Right atrium auricular region (tissue), 2 donors: ENCODE measurements at regions not wholly inside any gene's neighbourhood (a gene's known extent, or its start where the extent isn't known, plus 50 kb on each side); places are given as distances from the start of the nearest gene placed in this dataset.

Source experiments
- DNase-seq: peaks from one replicate; pipeline ENCODE4 v3.0.0-alpha.2; 2019; ENCODE audit warnings: low spot score
- H3K27ac ChIP-seq, 2 donors: fragments of 200-600 bp; sonication (generic); 1 replicate in 1 of 2; 2 replicates in 1 of 2; pipeline ENCODE4 v1.5.1; 2016 to 2019
- H3K27me3 ChIP-seq, 2 donors: fragments of 200-600 bp; sonication (generic); one replicate each; pipeline versions ENCODE4 v1.5.1 to v1.6.0; 2017 to 2019
- H3K36me3 ChIP-seq: fragments of 200-600 bp; sonication (generic); one replicate; pipeline ENCODE4 v1.5.1; 2016
- H3K4me1 ChIP-seq, 2 donors: fragments of 200-600 bp; sonication (generic); one replicate each; pipeline versions ENCODE4 v1.5.1 to v1.6.0; 2017 to 2019
- H3K4me3 ChIP-seq, 2 donors: fragments of 200-600 bp; sonication (generic); 1 replicate in 1 of 2; 2 replicates in 1 of 2; pipeline ENCODE4 v1.5.1; 2017 to 2019; ENCODE audit warnings: mild to moderate bottlenecking in 1 of 2, moderate library complexity in 1 of 2
- H3K9me3 ChIP-seq, 2 donors: fragments of 200-600 bp; sonication (generic); one replicate each; pipeline ENCODE4 v1.5.1; 2019
- TF ChIP-seq, protein P1 (sequence below), 2 donors: fragments of 200-600 bp; sonication (generic); IDR thresholded peaks; one replicate each; pipeline ENCODE4 v1.5.1; 2019; ENCODE audit warnings: antibody characterized with exemption in 2 of 2

GRCh38 chr14:104442631-104443390 is 136.8 kb upstream of the C14orf180 start:
- H3K36me3 ChIP-seq: no peaks in the 10 kb centered on the region
- H3K9me3 ChIP-seq: no peaks in the 10 kb centered on the region
- no peaks in the 10 kb centered on the region for H3K4me1 ChIP-seq
- TF ChIP-seq, protein P1, sequence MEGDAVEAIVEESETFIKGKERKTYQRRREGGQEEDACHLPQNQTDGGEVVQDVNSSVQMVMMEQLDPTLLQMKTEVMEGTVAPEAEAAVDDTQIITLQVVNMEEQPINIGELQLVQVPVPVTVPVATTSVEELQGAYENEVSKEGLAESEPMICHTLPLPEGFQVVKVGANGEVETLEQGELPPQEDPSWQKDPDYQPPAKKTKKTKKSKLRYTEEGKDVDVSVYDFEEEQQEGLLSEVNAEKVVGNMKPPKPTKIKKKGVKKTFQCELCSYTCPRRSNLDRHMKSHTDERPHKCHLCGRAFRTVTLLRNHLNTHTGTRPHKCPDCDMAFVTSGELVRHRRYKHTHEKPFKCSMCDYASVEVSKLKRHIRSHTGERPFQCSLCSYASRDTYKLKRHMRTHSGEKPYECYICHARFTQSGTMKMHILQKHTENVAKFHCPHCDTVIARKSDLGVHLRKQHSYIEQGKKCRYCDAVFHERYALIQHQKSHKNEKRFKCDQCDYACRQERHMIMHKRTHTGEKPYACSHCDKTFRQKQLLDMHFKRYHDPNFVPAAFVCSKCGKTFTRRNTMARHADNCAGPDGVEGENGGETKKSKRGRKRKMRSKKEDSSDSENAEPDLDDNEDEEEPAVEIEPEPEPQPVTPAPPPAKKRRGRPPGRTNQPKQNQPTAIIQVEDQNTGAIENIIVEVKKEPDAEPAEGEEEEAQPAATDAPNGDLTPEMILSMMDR (IDR thresholded peaks at IDR 0.05): no peak
- peak; percentile 47 for DNase-seq
- no peaks in the 10 kb centered on the region for H3K27me3 ChIP-seq
- no peak overlapping the region for H3K27ac ChIP-seq
- no peak overlapping the region for H3K4me3 ChIP-seq

DNA sequence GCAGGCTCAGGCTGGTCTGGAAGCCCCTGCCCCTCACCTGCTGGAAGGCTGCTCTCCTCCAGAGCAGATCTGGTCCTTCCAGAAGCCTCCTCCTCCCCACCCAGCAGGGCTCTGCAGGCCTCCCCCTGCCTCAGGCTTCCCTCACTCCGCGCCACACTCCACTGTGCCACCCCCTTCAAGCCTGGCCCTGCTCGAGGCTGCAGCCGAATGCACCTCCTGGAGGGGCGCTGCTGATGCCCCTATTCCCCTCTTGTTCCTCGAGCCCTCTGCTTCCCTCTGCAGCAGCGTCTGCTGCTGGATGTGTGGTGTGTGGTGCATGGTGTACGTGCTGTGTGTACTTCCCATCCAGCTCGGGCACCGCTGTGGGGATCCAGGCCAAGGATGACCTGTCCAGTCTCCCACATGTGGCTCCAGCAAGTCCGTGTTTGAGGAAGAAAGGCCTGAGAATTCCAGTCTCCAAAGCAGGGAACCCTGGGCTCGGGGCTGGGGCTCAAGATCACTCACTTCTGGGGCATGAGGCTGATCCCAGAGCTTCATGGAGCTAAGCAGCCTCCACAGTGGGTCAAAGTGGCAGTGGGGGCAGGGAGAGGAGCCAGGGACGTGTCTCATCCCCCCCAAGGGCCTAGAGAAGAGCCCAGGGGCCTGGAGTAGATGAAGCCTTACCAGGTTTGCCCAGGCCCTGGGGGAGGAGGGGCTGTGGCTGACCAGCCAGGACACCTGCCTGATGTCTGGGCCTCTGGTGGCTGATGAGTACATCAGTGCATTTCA is 136.0 kb upstream of the C14orf180 start:
- no peaks in the 10 kb centered on the region for H3K36me3 ChIP-seq
- H3K4me1 ChIP-seq: no peaks in the 10 kb centered on the region
- no peak overlapping the region for H3K27ac ChIP-seq
- no peaks in the 10 kb centered on the region for H3K27me3 ChIP-seq
- no peak for DNase-seq
- no peak overlapping the region for H3K4me3 ChIP-seq
- TF ChIP-seq, protein P1 (IDR thresholded peaks at IDR 0.05): no peak
- H3K9me3 ChIP-seq: peaks cover 0 to 6% of the 10 kb centered on the region in 2 donors

- no peak for DNase-seq
- Histone ChIP-seq H3K4me3 (no peak overlapping the region), H3K27ac (no peak overlapping the region), H3K4me1 (no peaks in the 10 kb centered on the region), H3K27me3 (no peaks in the 10 kb centered on the region), H3K9me3 (peaks cover 0 to 9% of the 10 kb centered on the region in 2 donors), H3K36me3 (no peaks in the 10 kb centered on the region)
- TF ChIP-seq, protein P1 (IDR thresholded peaks at IDR 0.05): no peak
These were observed 135.2 kb upstream of the C14orf180 start for GRCh38 chr14:104444159-104445030.

DNA sequence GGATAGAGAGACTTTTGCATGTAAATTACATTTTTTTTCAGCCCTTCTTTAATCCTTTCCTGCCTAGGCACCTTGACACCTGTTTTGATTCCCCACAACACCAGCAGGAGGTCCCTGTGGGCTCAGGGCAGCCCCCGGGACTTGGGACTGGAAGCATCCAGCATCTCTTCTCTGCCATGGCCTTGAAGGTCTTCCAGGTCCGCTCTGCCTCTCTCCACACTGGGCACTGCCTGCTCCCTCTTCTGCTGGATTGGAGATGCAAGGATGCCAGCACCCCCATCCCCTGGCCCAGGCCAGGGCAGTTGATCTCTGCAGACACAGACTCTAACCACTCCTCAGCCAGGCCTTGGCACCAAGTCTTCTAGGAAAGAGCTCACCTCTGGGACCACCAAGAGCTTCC is 134.5 kb upstream of the C14orf180 start:
- Histone ChIP-seq H3K36me3 (no peaks in the 10 kb centered on the region), H3K4me1 (no peaks in the 10 kb centered on the region), H3K9me3 (peaks cover 0 to 9% of the 10 kb centered on the region in 2 donors), H3K27ac (no peak overlapping the region), H3K4me3 (no peak overlapping the region), H3K27me3 (no peaks in the 10 kb centered on the region)
- TF ChIP-seq, protein P1 (IDR thresholded peaks at IDR 0.05): no peak
- DNase-seq: peak; percentile 21

- Histone ChIP-seq H3K36me3 (no peaks in the 10 kb centered on the region), H3K4me1 (no peaks in the 10 kb centered on the region), H3K9me3 (peaks cover 0 to 9% of the 10 kb centered on the region in 2 donors), H3K27ac (no peak overlapping the region), H3K27me3 (no peaks in the 10 kb centered on the region), H3K4me3 (no peak overlapping the region)
- peak; percentile 21 for DNase-seq
- TF ChIP-seq, protein P1 (IDR thresholded peaks at IDR 0.05): no peak
These were observed 133.7 kb upstream of the C14orf180 start for GRCh38 chr14:104445832-104446381.
